ENCODE measurements at regions not wholly inside any gene's neighbourhood (a gene's known extent, or its start where the extent isn't known, plus 50 kb on each side); places are given as distances from the start of the nearest gene placed in this dataset.
"Not testable (repeated sequence)": the region's sequence is repeated elsewhere in the genome, so short reads cannot be mapped to it uniquely, and the experiment has no call there.

- DNase-seq, result no peak
These were observed 590.2 kb upstream of the UBE2E2 start for GRCh38 chr3:22612927-22613326.

- DNase-seq, result no peak
These were observed 587.3 kb upstream of the UBE2E2 start for GRCh38 chr3:22615790-22616189.

- no peak for DNase-seq
These were observed 585.8 kb upstream of the UBE2E2 start for GRCh38 chr3:22617372-22617771.

GRCh38 chr3:22620498-22620897 is 582.6 kb upstream of the UBE2E2 start:
- DNase-seq, result no peak

- no peak for DNase-seq
These were observed 581.8 kb upstream of the UBE2E2 start for GRCh38 chr3:22621205-22621809.

GRCh38 chr3:22627993-22628499 is 575.1 kb upstream of the UBE2E2 start:
- DNase-seq, result no peak

- DNase-seq, result no peak
These were observed 570.6 kb upstream of the UBE2E2 start for GRCh38 chr3:22632536-22632935.

GRCh38 chr3:22634433-22634832 is 568.7 kb upstream of the UBE2E2 start:
- DNase-seq, result no peak

- DNase-seq, result no peak
These were observed 543.3 kb upstream of the UBE2E2 start for GRCh38 chr3:22659651-22660475.

- no peak for DNase-seq
These were observed 542.5 kb upstream of the UBE2E2 start for GRCh38 chr3:22660606-22661005.

GRCh38 chr3:22661121-22661700 is 541.9 kb upstream of the UBE2E2 start:
- DNase-seq, result no peak

GRCh38 chr3:22665528-22665927 is 537.6 kb upstream of the UBE2E2 start:
- DNase-seq, result no peak

- DNase-seq, result no peak
These were observed 536.4 kb upstream of the UBE2E2 start for GRCh38 chr3:22666736-22667135.

- DNase-seq, result no peak
These were observed 531.3 kb upstream of the UBE2E2 start for GRCh38 chr3:22671848-22672247.

- DNase-seq, result no peak
These were observed 518.4 kb upstream of the UBE2E2 start for GRCh38 chr3:22684739-22685138.

- DNase-seq, result no peak
These were observed 517.5 kb upstream of the UBE2E2 start for GRCh38 chr3:22685597-22685996.

- DNase-seq, result no peak
These were observed 511.7 kb upstream of the UBE2E2 start for GRCh38 chr3:22691407-22691806.

GRCh38 chr3:22691856-22692628 is 511.1 kb upstream of the UBE2E2 start:
- DNase-seq, result no peak

GRCh38 chr3:22700876-22701275 is 502.3 kb upstream of the UBE2E2 start:
- no peak for DNase-seq

GRCh38 chr3:22704166-22704565 is 499.0 kb upstream of the UBE2E2 start:
- DNase-seq, result no peak

GRCh38 chr3:22704571-22705354 is 498.4 kb upstream of the UBE2E2 start:
- no peak for DNase-seq

- not testable (repeated sequence) for DNase-seq
These were observed 496.2 kb upstream of the UBE2E2 start for GRCh38 chr3:22706922-22707321.
